Neural cell (in vitro differentiated cells): ENCODE measurements at regions not wholly inside any gene's neighbourhood (a gene's known extent, or its start where the extent isn't known, plus 50 kb on each side); places are given as distances from the start of the nearest gene placed in this dataset.

Experiments used
- H2AFZ ChIP-seq: fragments of 200-600, 300-800 bp; sonication (generic), shearing (Covaris generic); 2 replicates; pipeline ENCODE4 v1.6.0; 2014; ENCODE audit warnings: low read depth, mild to moderate bottlenecking, antibody characterized with exemption, low read length, moderate library complexity
- H3F3A ChIP-seq: fragments of 200-600 bp; shearing (Covaris generic); 2 replicates; pipeline ENCODE4 v1.6.1; 2016; ENCODE audit warnings: mild to moderate bottlenecking, moderate library complexity, mixed read lengths, antibody characterized with exemption, low read length; ENCODE audit not compliant: insufficient read depth, poor library complexity, severe bottlenecking
- H3K27ac ChIP-seq: fragments of 200-600, 300-800 bp; sonication (generic), shearing (Covaris generic); 2 replicates; pipeline ENCODE4 v1.5.1; 2014; ENCODE audit warnings: mild to moderate bottlenecking, low read length, moderate library complexity
- H3K27me3 ChIP-seq: fragments of 300-800, 200-600 bp; sonication (generic), shearing (Covaris generic); 2 replicates; pipeline ENCODE4 v1.6.0; 2014; ENCODE audit warnings: mild to moderate bottlenecking, low read depth, low read length, moderate library complexity; ENCODE audit not compliant: insufficient read depth
- H3K36me3 ChIP-seq: fragments of 300-800, 200-600 bp; sonication (generic), shearing (Covaris generic); 2 replicates; pipeline ENCODE4 v1.5.1; 2014; ENCODE audit warnings: mild to moderate bottlenecking, antibody characterized with exemption, low read length, moderate library complexity; ENCODE audit not compliant: insufficient read depth
- H3K4me2 ChIP-seq: fragments of 300-800, 200-600 bp; sonication (generic), shearing (Covaris generic); 2 replicates; pipeline ENCODE4 v1.6.0; 2014; ENCODE audit warnings: mild to moderate bottlenecking, low read length
- H3K4me3 ChIP-seq: fragments of 300-800, 200-600 bp; sonication (generic), shearing (Covaris generic); 2 replicates; pipeline ENCODE4 v1.5.1; 2014; ENCODE audit warnings: mild to moderate bottlenecking, low read length, moderate library complexity
- H3K79me2 ChIP-seq: fragments of 200-600 bp; shearing (Covaris generic); replicated peaks from 2 replicates; pipeline ENCODE4 v1.6.0; 2014; ENCODE audit warnings: mild to moderate bottlenecking, low read length, moderate library complexity; ENCODE audit not compliant: insufficient read depth
- H3K9ac ChIP-seq: fragments of 300-800, 200-600 bp; sonication (generic), shearing (Covaris generic); 2 replicates; pipeline ENCODE4 v1.6.1; 2016; ENCODE audit warnings: mild to moderate bottlenecking, low read length, mixed read lengths
- H3K9me2 ChIP-seq: fragments of 200-600 bp; shearing (Covaris generic); 2 replicates; pipeline ENCODE4 v1.6.1; 2016; ENCODE audit warnings: mild to moderate bottlenecking, low read length, mixed read lengths; ENCODE audit not compliant: insufficient read depth
- H3K9me3 ChIP-seq: fragments of 200-600, 300-800 bp; sonication (generic), shearing (Covaris generic); 2 replicates; pipeline ENCODE4 v1.6.1; 2016; ENCODE audit warnings: mild to moderate bottlenecking, mixed run types, low read length, moderate library complexity, mixed read lengths
- H4K20me1 ChIP-seq: fragments of 200-600 bp; shearing (Covaris generic); 2 replicates; pipeline ENCODE4 v1.6.1; 2016; ENCODE audit warnings: mild to moderate bottlenecking, mixed run types; ENCODE audit not compliant: insufficient read depth
- EP300 ChIP-seq: fragments of 450-650 bp; conservative IDR thresholded peaks from 2 replicates; pipeline ENCODE4 v1.6.1; 2014; ENCODE audit warnings: antibody characterized with exemption, mild to moderate bottlenecking, moderate library complexity; ENCODE audit not compliant: poor library complexity, severe bottlenecking
- MXI1 ChIP-seq: fragments of 450-650 bp; conservative IDR thresholded peaks from 2 replicates; pipeline ENCODE4 v1.6.1; 2014; ENCODE audit warnings: antibody characterized with exemption, mild to moderate bottlenecking; ENCODE audit not compliant: poor library complexity, severe bottlenecking
- POLR2AphosphoS5 ChIP-seq: IDR thresholded peaks from 2 replicates; pipeline ENCODE4 v1.6.1; 2012
- RAD21 ChIP-seq: fragments of 450-650 bp; conservative IDR thresholded peaks from 2 replicates; pipeline ENCODE4 v1.6.1; 2014; ENCODE audit warnings: antibody characterized with exemption, mild to moderate bottlenecking, moderate library complexity
- SMC3 ChIP-seq: fragments of 450-650 bp; conservative IDR thresholded peaks from 2 replicates; pipeline ENCODE4 v1.6.1; 2014; ENCODE audit warnings: antibody characterized with exemption, mild to moderate bottlenecking, moderate library complexity; ENCODE audit not compliant: poor library complexity
- TAF1 ChIP-seq: IDR thresholded peaks from 2 replicates; pipeline ENCODE4 v1.6.1; 2012; ENCODE audit warnings: low read depth
- TF ChIP-seq, protein P1 (sequence below): fragments of 450-650 bp; IDR thresholded peaks from 2 replicates; pipeline ENCODE4 v1.5.1; 2014; ENCODE audit warnings: antibody characterized with exemption, mild to moderate bottlenecking, moderate library complexity; ENCODE audit not compliant: poor library complexity, severe bottlenecking
- TF ChIP-seq, protein P2 (sequence below): IDR thresholded peaks from 2 replicates; pipeline ENCODE4 v1.6.1; 2012; ENCODE audit warnings: borderline replicate concordance

GRCh38 chr5:10832421-10832820, 71.4 kb upstream of the DAP start:
- no peaks in the 10 kb centered on the region for H3K79me2 ChIP-seq
- no peaks in the 10 kb centered on the region for H3K9me2 ChIP-seq
- no peaks in the 10 kb centered on the region for H4K20me1 ChIP-seq
- no peaks in the 10 kb centered on the region for H3F3A ChIP-seq
- no peak overlapping the region for H3K9ac ChIP-seq
- no peaks in the 10 kb centered on the region for H3K36me3 ChIP-seq
- no peak overlapping the region for H3K27ac ChIP-seq
- H3K4me2 ChIP-seq: no peak overlapping the region
- no peak overlapping the region for H2AFZ ChIP-seq
- H3K4me3 ChIP-seq: no peak overlapping the region
- H3K27me3 ChIP-seq: no peaks in the 10 kb centered on the region
- TF ChIP-seq POLR2AphosphoS5: no peak
- no peak for TF ChIP-seq TAF1
- no peak for TF ChIP-seq RAD21
- TF ChIP-seq MXI1: no peak
- TF ChIP-seq, protein P1, sequence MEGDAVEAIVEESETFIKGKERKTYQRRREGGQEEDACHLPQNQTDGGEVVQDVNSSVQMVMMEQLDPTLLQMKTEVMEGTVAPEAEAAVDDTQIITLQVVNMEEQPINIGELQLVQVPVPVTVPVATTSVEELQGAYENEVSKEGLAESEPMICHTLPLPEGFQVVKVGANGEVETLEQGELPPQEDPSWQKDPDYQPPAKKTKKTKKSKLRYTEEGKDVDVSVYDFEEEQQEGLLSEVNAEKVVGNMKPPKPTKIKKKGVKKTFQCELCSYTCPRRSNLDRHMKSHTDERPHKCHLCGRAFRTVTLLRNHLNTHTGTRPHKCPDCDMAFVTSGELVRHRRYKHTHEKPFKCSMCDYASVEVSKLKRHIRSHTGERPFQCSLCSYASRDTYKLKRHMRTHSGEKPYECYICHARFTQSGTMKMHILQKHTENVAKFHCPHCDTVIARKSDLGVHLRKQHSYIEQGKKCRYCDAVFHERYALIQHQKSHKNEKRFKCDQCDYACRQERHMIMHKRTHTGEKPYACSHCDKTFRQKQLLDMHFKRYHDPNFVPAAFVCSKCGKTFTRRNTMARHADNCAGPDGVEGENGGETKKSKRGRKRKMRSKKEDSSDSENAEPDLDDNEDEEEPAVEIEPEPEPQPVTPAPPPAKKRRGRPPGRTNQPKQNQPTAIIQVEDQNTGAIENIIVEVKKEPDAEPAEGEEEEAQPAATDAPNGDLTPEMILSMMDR: no peak
- no peak for TF ChIP-seq SMC3
- TF ChIP-seq, protein P2, sequence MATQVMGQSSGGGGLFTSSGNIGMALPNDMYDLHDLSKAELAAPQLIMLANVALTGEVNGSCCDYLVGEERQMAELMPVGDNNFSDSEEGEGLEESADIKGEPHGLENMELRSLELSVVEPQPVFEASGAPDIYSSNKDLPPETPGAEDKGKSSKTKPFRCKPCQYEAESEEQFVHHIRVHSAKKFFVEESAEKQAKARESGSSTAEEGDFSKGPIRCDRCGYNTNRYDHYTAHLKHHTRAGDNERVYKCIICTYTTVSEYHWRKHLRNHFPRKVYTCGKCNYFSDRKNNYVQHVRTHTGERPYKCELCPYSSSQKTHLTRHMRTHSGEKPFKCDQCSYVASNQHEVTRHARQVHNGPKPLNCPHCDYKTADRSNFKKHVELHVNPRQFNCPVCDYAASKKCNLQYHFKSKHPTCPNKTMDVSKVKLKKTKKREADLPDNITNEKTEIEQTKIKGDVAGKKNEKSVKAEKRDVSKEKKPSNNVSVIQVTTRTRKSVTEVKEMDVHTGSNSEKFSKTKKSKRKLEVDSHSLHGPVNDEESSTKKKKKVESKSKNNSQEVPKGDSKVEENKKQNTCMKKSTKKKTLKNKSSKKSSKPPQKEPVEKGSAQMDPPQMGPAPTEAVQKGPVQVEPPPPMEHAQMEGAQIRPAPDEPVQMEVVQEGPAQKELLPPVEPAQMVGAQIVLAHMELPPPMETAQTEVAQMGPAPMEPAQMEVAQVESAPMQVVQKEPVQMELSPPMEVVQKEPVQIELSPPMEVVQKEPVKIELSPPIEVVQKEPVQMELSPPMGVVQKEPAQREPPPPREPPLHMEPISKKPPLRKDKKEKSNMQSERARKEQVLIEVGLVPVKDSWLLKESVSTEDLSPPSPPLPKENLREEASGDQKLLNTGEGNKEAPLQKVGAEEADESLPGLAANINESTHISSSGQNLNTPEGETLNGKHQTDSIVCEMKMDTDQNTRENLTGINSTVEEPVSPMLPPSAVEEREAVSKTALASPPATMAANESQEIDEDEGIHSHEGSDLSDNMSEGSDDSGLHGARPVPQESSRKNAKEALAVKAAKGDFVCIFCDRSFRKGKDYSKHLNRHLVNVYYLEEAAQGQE: no peak
- no peak for TF ChIP-seq EP300
- no peaks in the 10 kb centered on the region for H3K9me3 ChIP-seq

DNA sequence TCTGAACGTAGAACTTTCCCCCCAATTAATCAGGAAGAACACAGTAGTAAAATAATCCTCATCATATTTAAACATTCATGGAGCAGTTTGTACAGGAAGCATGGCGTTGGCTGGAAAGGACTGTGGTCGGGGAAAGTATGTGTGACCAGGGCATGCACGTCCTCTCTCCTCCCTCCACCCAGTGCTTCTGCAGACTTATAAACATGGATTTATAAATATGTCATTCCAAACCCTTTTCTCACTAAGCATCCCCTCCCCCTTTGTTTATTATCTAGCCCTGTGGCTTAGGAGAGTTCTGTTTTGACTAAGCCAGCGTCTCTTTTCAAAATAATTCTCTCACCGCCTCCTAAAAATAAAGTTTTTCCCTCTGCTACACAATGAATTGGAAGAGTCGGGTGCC, 70.4 kb upstream of the DAP start:
- Histone ChIP-seq H3K4me3 (no peak overlapping the region), H3K27me3 (no peaks in the 10 kb centered on the region), H4K20me1 (no peaks in the 10 kb centered on the region), H3F3A (no peaks in the 10 kb centered on the region), H3K9me2 (no peaks in the 10 kb centered on the region), H3K79me2 (no peaks in the 10 kb centered on the region), H3K27ac (no peak overlapping the region), H3K9ac (no peak overlapping the region), H3K4me2 (no peak overlapping the region), H3K9me3 (no peaks in the 10 kb centered on the region), H3K36me3 (no peaks in the 10 kb centered on the region), H2AFZ (no peak overlapping the region)
- TF ChIP-seq SMC3 (no peak), EP300 (no peak), MXI1 (no peak)
- TF ChIP-seq, protein P1: no peak
